LNCAP (cell line): ENCODE measurements at regions not wholly inside any gene's neighbourhood (a gene's known extent, or its start where the extent isn't known, plus 50 kb on each side); places are given as distances from the start of the nearest gene placed in this dataset.

ENCODE experiments used
- CTCF ChIP-seq: fragments of 450-650 bp; IDR thresholded peaks from 2 replicates; pipeline ENCODE4 v1.5.1; 2017; ENCODE audit warnings: mild to moderate bottlenecking

- TF ChIP-seq CTCF, result no peak
Measured at GRCh38 chr3:1499694-1500093, 406.9 kb downstream of the CNTN6 start.

GRCh38 chr3:1501406-1502115 lies 408.7 kb downstream of the CNTN6 start:
- TF ChIP-seq CTCF, result no peak

GRCh38 chr3:1506090-1506489 lies 413.3 kb downstream of the CNTN6 start:
- TF ChIP-seq CTCF, result no peak

GRCh38 chr3:1513662-1514061 lies 420.8 kb downstream of the CNTN6 start:
- no peak for TF ChIP-seq CTCF

GRCh38 chr3:1515882-1516281 lies 423.1 kb downstream of the CNTN6 start:
- no peak for TF ChIP-seq CTCF

GRCh38 chr3:1527786-1528185 lies 435.0 kb downstream of the CNTN6 start:
- TF ChIP-seq CTCF, result no peak

- TF ChIP-seq CTCF, result no peak
Measured at GRCh38 chr3:1528621-1529020, 435.8 kb downstream of the CNTN6 start.

GRCh38 chr3:1529676-1530075 lies 436.9 kb downstream of the CNTN6 start:
- TF ChIP-seq CTCF, result no peak
